ENCODE measurements at regions not wholly inside any gene's neighbourhood (a gene's known extent, or its start where the extent isn't known, plus 50 kb on each side); places are given as distances from the start of the nearest gene placed in this dataset.

DNA sequence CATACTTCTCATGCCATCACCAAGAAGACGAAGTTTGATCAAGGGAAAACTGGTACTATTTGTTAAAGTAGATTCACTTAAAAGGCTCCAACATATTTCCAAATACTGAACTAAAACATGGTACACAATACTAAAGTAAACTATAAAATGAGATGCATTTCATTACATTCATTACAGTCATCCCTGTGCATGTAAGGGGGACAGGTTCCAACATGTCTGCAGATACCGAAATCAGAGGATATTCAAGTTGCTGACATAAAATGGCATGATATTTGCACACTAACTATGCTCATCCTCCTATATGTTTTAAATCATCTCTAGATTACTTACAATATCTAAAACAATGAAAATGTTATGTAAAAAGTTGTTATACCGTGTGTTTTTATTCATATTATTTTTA is 893.9 kb upstream of the MANEA start:
- Mint-ChIP-seq H3K36me3 (no peaks in the 10 kb centered on the region), H3K4me3 (no peak overlapping the region), H3K4me1 (no peaks in the 10 kb centered on the region), H3K27me3 (ENCODE audit: low read depth) (no peaks in the 10 kb centered on the region), H3K9me3 (no peaks in the 10 kb centered on the region), H3K27ac (no peak overlapping the region)
- TF ChIP-seq CTCF (IDR thresholded peaks at IDR 0.05; ENCODE audit: unreplicated experiment): no peak
- no peak for DNase-seq (ENCODE audit: low spot score in 2 of 2, unreplicated experiment in 2 of 2)

- Mint-ChIP-seq H3K4me3 (no peak overlapping the region), H3K9me3 (peaks cover 3% of the 10 kb centered on the region), H3K27ac (no peak overlapping the region), H3K4me1 (no peaks in the 10 kb centered on the region), H3K27me3 (ENCODE audit: low read depth) (no peaks in the 10 kb centered on the region), H3K36me3 (no peaks in the 10 kb centered on the region)
- no peak for TF ChIP-seq CTCF (IDR thresholded peaks at IDR 0.05; ENCODE audit: unreplicated experiment)
- no peak for DNase-seq (ENCODE audit: low spot score in 2 of 2, unreplicated experiment in 2 of 2)
Observed at GRCh38 chr6:94680669-94681212, 896.6 kb upstream of the MANEA start.

GRCh38 chr6:94673251-94673650 is 904.1 kb upstream of the MANEA start:
- no peaks in the 10 kb centered on the region for H3K27me3 Mint-ChIP-seq (ENCODE audit: low read depth)
- peaks cover 28% of the 10 kb centered on the region for H3K9me3 Mint-ChIP-seq
- H3K4me3 Mint-ChIP-seq: no peak overlapping the region

DNA sequence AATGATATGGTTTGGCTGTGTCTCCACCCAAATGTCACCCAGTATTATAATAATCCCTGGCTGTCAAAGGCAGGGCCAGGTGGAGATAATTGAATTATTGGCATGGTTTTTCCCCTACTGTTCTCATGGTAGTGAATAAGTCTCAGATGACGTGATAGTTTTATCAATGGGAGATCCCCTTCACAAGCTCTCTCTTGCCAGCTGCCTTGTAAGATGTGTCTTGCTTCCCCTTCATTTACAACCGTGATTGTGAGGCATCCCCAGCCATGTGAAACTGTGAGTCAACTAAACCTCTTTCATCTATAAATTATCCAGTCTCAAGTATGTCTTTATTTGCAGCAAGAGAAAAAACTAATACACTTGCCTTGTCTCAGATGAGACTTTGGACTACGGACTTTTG is 907.3 kb upstream of the MANEA start:
- no peaks in the 10 kb centered on the region for H3K4me1 Mint-ChIP-seq
- H3K27me3 Mint-ChIP-seq (ENCODE audit: low read depth): no peaks in the 10 kb centered on the region
- no peak for DNase-seq (ENCODE audit: low spot score in 2 of 2, unreplicated experiment in 2 of 2)
- H3K4me3 Mint-ChIP-seq: no peak overlapping the region
- TF ChIP-seq CTCF (IDR thresholded peaks at IDR 0.05; ENCODE audit: unreplicated experiment): no peak
- no peak overlapping the region for H3K27ac Mint-ChIP-seq
- H3K9me3 Mint-ChIP-seq: peaks cover 18% of the 10 kb centered on the region
- H3K36me3 Mint-ChIP-seq: no peaks in the 10 kb centered on the region

More at GRCh38 chr6:94673251-94673650, 904.1 kb upstream of the MANEA start:
- Mint-ChIP-seq H3K4me1 (no peaks in the 10 kb centered on the region), H3K36me3 (no peaks in the 10 kb centered on the region), H3K27ac (no peak overlapping the region)
- no peak for TF ChIP-seq CTCF (IDR thresholded peaks at IDR 0.05; ENCODE audit: unreplicated experiment)
- DNase-seq (ENCODE audit: low spot score in 2 of 2, unreplicated experiment in 2 of 2): no peak

DNA sequence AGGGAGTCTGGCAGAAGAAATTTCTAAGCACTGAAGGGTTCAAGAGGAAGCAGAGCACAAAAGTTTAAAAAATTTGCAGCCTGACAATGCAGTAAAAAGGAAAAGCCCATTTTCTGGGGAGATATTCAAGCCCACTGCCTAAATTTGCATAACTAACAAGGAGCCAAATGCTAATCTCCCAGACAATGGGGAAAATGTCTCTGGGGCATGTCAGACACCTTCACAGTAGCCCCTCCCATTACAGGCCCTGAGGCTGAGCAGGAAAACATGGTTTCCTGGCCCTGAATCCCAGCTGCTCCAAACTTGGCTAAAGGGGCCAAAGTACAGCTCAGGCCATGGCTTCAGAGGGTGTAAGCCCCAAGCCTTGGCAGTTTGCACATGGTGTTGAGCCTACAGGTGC is 908.5 kb upstream of the MANEA start:
- Mint-ChIP-seq H3K4me1 (no peaks in the 10 kb centered on the region), H3K4me3 (no peak overlapping the region), H3K27ac (no peak overlapping the region), H3K27me3 (ENCODE audit: low read depth) (no peaks in the 10 kb centered on the region), H3K9me3 (peaks cover 8% of the 10 kb centered on the region), H3K36me3 (no peaks in the 10 kb centered on the region)
- DNase-seq (ENCODE audit: low spot score in 2 of 2, unreplicated experiment in 2 of 2): no peak
- no peak for TF ChIP-seq CTCF (IDR thresholded peaks at IDR 0.05; ENCODE audit: unreplicated experiment)

DNA sequence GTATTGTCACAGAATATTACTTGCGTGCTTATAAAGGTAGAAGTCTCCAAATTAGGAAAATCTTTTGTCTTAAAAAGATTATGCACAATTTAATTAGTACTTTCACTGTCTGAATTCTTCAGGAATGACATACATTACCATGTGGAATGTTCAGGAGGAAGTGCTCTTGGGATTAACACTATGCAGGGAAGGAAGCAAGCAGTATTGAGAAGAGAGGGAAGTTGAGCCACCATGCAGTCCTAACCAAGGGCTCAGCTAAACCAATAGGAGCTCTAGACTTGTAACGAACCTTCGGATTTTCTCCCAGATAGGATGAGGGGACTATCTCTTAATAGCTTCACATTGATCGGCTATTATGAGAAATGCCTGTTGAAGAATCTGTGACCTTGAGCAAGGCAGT is 918.4 kb upstream of the MANEA start:
- Mint-ChIP-seq H3K36me3 (peaks cover 1% of the 10 kb centered on the region), H3K9me3 (peaks cover 21% of the 10 kb centered on the region), H3K4me1 (no peaks in the 10 kb centered on the region), H3K27me3 (ENCODE audit: low read depth) (no peaks in the 10 kb centered on the region), H3K27ac (no peak overlapping the region), H3K4me3 (no peak overlapping the region)
- TF ChIP-seq CTCF (IDR thresholded peaks at IDR 0.05; ENCODE audit: unreplicated experiment): no peak
- DNase-seq (ENCODE audit: low spot score in 2 of 2, unreplicated experiment in 2 of 2): no peak
